GM19397 (cell line): ENCODE measurements at regions not wholly inside any gene's neighbourhood (a gene's known extent, or its start where the extent isn't known, plus 50 kb on each side); places are given as distances from the start of the nearest gene placed in this dataset.
"Not testable (repeated sequence)": the region's sequence is repeated elsewhere in the genome, so short reads cannot be mapped to it uniquely, and the experiment has no call there.

ENCODE experiments used
- ATAC-seq: cut with Tn5 transposase; IDR thresholded peaks from one replicate; pipeline ENCODE4 v1.9.1; 2021; ENCODE audit warnings: mild to moderate bottlenecking, moderate library complexity; ENCODE audit not compliant: unreplicated experiment

- no peak for ATAC-seq
Observed at GRCh38 chr6:99801805-99802204, 192.2 kb downstream of the MCHR2 start.

GRCh38 chr6:99802396-99803031 is 191.5 kb downstream of the MCHR2 start:
- no peak for ATAC-seq

DNA sequence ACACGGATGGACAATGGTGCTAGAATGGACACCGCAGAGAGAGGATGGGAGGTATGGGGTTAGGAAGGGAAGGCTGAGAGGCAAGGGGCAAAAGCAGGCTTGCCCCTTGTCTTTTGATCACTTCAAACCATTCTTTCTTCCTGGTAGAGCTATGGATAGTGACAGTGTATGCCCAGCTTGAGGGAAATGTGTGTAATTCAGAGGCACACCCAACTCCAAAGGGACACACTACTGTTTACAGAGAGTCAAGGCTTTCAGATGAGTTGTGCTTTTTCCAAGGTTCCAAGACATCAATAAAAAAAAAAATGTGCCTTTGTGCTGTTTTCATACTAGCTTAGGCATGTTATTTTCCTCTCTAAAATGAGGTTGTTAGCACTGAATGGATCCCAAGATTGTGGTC is 185.0 kb downstream of the MCHR2 start:
- ATAC-seq = no peak

DNA sequence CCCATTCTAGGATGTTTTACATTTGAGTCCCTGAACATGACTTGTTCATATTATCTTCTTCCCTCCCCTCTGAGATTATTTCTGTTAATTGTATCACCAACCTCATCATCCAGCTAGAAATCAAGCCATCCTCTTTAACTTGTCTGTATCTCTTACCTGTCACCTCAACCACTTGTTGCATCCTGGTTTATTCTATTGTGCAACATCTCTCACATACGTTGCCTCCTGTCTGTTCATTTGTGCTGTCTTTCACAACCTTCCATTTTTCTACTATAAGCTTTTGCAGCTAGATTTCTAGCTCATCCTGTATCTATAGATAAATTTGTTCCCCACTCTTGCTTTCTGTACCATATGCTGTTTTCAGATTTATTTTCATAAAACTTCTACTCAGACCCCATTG is 183.7 kb downstream of the MCHR2 start:
- ATAC-seq = no peak

DNA sequence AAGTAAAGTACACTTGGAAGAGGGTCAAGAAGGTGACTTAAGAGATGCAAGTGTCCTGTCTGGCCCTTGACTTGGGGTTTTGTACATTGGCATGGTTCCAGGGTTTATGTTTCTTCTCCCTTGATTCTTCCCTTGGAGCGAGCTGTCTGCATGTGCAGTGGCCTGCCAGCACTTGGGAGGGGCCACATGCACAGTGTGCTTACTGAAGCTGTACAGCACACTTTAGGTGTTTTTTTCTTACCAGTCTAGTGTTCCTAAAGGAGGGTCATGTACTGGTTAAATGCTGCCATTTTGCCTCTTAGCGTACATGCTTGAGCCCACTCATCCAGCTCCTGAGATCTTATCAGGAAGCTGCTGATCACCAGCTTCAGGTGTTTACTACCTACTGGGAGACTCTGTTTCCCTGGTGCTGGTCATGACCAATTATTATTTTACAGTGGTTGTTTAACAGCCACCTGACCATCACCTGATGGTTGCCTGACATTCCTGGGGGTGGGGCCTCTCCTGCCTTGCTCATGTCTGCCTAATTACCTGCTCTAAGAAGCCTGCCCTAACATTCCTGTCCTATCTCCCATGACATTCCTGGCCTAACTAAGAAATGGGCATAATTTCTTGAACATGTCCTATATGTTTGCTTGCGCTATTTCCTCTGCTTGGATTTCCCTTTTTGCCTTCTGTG is 182.9 kb downstream of the MCHR2 start:
- ATAC-seq = no peak

GRCh38 chr6:99811636-99812035 is 182.4 kb downstream of the MCHR2 start:
- no peak for ATAC-seq

DNA sequence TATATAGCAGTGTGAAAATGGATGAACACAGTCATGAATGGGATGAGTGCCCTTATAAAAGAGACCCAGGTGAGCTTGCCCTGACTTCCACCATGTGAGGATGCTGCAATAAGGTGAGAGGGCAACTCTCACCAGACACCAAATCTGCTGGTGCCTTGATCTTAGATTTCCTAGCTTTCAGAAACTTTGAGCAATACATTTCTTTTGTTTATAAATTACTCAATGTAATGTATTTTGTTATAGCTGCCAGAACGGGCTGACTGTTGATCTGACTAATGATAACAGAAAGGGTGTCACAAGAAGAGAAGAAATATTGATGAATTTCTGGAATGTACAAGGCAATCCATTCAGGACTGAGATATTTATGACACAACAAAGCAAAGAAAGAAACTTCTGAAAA is 180.5 kb downstream of the MCHR2 start:
- ATAC-seq = no peak

- no peak for ATAC-seq
Observed at GRCh38 chr6:99814230-99814928, 179.6 kb downstream of the MCHR2 start.

- ATAC-seq = no peak
Observed at GRCh38 chr6:99816795-99817194, 177.2 kb downstream of the MCHR2 start.

DNA sequence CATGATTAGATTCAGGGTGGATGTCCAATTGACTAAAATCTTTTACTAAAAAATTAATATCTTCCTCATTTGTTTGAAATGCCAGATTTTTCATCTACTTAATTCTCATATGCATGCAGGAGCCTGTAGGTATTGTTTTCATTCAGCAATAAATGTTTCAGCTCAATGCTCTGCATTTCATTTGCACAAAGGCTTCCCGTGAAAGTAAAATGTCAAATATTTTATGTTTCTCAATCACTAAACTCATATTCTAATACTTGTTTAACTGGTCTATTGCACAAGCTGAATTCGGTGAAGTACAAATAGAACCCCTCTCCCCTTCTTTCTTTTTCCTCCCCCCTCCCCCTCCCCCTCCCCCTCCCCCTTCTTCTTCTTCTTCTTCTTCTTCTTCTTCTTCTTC is 175.9 kb downstream of the MCHR2 start:
- no peak for ATAC-seq

DNA sequence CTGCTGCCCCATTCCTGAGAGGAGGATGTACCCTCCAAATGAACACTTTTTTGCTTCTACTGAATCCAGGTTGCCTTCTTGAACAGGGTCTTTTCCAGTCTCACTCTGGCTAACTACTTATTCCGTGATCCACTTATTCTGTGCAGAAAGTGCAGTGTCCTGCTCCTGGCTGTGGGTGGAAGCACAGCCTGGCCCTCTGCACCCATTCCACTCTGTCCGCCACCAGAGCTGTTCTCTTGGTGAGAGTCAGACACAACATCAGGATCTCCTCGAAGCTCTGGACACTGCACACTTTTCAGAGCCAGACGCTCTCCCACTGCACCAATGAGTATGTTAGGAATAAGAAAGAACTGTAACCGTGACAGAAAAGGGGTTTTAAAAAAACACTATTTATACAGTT is 174.2 kb downstream of the MCHR2 start:
- ATAC-seq = no peak

DNA sequence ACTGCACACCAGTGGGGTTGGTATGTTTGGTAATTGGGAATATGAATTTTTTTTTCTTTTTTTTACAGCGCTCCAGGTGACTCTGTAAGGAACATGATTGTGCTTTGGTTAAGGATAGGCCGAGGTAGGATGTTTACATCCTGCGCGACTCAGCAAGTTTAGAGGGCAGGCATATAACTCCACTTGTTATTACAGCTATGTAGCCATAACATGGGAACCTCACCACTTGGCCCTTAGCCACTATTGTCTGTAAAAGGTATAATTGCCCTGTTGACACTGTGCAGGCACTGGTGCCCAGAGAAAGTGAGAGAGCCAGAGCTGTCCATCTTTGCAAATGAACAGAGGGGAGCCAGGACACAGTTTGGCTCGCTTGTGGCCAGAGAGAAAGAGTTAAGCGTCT is 172.9 kb downstream of the MCHR2 start:
- ATAC-seq = no peak

DNA sequence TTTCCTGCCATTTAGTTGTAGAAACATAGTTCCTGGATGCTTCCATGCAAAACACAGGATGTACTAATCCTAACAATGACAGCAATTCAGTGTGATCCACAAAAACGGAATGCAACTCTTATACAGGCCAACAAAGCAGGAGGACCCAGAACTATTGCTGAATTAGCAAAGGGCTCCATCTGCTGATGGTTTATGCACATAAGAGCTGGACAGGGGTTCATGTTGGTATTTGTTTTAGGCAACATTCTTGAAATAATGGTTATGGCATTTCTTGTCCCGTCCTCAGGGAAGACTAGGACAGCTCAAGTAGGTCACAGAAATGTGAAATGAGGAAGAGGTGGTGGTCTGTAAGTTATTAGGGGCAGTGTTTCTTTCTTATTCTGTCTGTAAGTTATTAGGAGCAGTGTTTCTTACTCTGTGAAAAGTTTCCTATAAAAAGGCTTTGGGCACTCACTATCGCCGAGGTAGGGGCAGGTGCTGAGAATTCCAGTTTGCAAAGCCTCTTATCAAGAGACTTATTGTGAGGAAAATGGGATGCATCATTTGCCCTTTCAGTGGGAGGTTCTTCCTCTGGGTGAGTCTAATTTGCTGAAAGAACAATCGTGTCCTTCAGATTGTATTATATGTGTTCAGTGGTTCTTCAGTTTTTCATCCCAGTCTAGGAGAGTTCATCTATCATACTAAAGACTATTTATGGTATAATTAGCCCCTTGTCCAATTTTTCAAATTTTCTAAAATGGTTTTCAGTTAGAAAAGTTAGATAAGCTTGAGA is 171.1 kb downstream of the MCHR2 start:
- ATAC-seq = no peak

DNA sequence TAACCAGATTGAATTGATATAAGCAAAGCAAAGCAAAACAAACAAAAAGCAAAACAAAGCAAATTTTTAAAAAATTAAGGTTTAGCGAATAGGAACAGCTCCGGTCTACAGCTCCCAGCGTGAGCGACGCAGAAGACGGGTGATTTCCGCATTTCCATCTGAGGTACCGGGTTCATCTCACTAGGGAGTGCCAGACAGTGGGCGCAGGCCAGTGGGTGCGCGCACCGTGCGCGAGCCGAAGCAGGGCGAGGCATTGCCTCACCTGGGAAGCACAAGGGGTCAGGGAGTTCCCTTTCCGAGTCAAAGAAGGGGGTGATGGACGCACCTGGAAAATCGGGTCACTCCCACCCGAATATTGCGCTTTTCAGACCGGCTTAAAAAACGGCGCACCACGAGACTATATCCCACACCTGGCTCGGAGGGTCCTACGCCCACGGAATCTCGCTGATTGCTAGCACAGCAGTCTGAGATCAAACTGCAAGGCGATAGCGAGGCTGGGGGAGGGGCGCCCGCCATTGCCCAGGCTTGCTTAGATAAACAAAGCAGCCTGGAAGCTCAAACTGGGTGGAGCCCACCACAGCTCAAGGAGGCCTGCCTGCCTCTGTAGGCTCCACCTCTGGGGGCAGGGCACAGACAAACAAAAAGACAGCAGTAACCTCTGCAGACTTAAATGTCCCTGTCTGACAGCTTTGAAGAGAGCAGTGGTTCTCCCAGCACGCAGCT is 170.3 kb downstream of the MCHR2 start:
- ATAC-seq = not testable (repeated sequence)

DNA sequence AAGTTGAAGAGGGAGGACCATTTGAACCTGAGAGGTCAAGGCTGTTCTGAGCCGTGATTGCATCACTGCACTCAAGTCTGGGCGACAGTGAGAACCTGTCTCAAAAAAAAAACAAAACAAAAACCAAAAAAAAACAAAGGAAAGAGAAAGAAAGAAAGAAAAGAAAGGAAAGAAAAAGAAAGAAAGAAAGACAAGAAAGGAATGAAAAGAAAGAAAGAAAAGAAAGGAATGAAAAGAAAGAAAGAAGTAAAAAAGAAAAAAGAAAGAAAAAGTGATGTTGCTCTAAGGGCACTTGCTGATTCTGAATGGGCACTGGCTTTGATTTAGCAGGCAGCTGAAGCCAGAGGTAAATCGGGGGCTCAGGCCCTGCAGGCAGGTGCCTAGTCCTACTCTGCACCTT is 161.0 kb downstream of the MCHR2 start:
- no peak for ATAC-seq

DNA sequence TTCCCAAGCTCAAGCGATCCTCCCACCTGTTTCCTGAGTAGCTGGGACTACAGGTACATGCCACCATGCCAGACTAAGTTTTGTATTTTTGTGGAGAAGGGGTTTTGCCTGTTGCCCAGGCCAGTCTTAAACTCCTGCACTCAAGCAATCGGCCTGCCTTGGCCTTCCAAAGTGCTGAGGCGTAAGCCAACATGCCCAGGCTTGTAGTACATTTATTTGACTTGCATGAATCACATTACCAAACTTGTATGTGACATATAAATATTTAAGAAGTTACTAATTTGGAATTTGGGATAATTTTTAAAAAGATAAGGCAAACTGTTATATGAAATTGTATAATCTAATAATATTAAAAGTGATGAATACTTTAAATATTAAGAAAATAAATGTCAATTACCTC is 157.6 kb downstream of the MCHR2 start:
- no peak for ATAC-seq

DNA sequence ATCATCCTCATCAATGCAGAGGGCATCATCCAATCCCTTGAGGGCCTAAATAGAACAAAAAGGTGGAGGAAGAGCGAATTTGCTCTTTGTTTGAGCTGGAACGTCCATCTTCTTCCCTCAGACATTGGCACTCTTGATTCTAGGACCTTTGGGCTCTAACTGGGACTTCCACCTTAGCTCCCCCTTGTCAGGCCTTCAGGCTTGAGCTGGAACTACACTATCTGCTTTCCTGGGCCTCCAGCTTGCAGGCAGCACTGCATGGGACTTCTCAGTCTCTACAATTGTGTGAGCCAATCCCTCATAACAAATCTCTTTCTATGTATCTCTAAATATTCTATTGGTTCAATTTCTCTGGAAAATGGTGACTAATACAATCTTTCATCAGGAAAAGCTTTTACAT is 155.4 kb downstream of the MCHR2 start:
- no peak for ATAC-seq

DNA sequence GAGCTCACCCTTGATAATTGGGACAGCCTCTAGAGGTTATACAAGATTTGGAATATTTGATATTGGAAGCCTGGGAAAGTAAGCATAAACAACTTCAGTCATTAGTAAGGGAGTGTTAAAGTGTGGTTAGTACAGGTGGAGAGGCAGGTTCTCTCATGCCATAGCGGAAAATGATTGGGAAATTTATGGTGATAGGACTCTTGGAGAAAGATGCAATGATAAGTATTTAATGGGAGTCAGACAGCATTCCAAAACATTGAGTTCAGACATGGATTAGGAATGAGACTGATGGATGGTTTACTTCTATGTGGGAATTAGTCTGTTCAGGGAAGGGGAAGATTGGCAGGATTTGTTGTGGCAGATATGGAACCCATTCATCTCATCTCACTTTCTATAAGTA is 152.7 kb downstream of the MCHR2 start:
- ATAC-seq = no peak

DNA sequence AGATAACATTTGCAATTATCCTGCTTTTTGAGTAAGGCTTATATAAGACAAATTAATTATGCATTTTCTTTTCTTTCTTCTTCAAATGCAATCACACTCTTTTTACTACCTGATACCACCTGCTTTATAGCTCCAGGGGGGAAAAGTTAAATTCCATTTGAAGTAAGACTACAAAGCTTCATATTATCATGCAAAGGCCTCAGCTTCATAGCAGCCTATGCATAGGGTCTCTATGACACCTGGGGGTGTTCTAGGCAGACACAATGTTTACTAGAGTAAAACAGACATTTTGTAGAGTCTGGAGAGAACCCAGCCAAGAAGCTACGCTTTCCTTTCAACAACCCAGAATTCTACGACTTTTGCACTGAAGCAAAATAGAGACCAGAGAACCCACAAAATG is 148.0 kb downstream of the MCHR2 start:
- no peak for ATAC-seq

- ATAC-seq = no peak
Observed at GRCh38 chr6:99850841-99851240, 143.2 kb downstream of the MCHR2 start.

- no peak for ATAC-seq
Observed at GRCh38 chr6:99852031-99852430, 142.0 kb downstream of the MCHR2 start.
